GM12878 (cell line): ENCODE measurements at regions not wholly inside any gene's neighbourhood (a gene's known extent, or its start where the extent isn't known, plus 50 kb on each side); places are given as distances from the start of the nearest gene placed in this dataset.

Source experiments
- ATAC-seq: fragments of 200-7000 bp; cut with Tn5 transposase; 3 replicates; pipeline ENCODE4 v1.9.1; 2020; ENCODE audit warnings: mild to moderate bottlenecking, moderate library complexity
- BruUV-seq: library from RNA; stranded (reverse); fragments of 400-500 nt; replicated peaks from 2 replicates; lab custom pipeline; 2021; lab: Mats Ljungman, UMichigan
- CTCF ChIA-PET: fragments of 300-600 bp; sonication (Branson Sonifier 250); formaldehyde crosslinking; extraction: SDS; loops from one replicate; lab custom pipeline; 2021; ENCODE audit warnings: inconsistent platforms; lab: Yijun Ruan, JAX
- POLR2A ChIA-PET: fragments of 350-600 bp; formaldehyde crosslinking; extraction: SDS; loops from one replicate; lab custom pipeline; 2021; ENCODE audit warnings: inconsistent platforms; lab: Charles Lee
- RAD21 ChIA-PET: fragments of 300-600 bp; sonication (Branson Sonifier 250); formaldehyde crosslinking; loops from one replicate; lab custom pipeline; 2023; ENCODE audit warnings: antibody characterized with exemption; ENCODE audit not compliant: unreplicated experiment; lab: Charles Lee
- SMC1A ChIA-PET: fragments of 300-600 bp; sonication (Branson Sonifier 250); formaldehyde crosslinking; loops from one replicate; lab custom pipeline; 2023; ENCODE audit not compliant: unreplicated experiment, uncharacterized antibody; lab: Charles Lee
- DNase-seq: peaks from one replicate; pipeline ENCODE4 v3.0.0-alpha.2; 2011; ENCODE audit warnings: low read depth, low spot score
- FAIRE-seq: peaks from 3 replicates; lab custom pipeline; 2011; peaks lifted over from hg19 to GRCh38; lab: Jason Lieb, UNC
- H2AFZ ChIP-seq: 2 replicates; pipeline ENCODE4 v1.6.0; 2011; ENCODE audit warnings: low read depth, low read length, control low read depth; ENCODE audit not compliant: control insufficient read depth
- H3K27ac ChIP-seq: 2 replicates; pipeline ENCODE4 v1.5.1; 2011; ENCODE audit warnings: control low read depth; ENCODE audit not compliant: control insufficient read depth, insufficient read depth
- H3K27me3 ChIP-seq, 2 experiments: replicated peaks in 1 of 2; 2 replicates each; pipeline versions ENCODE4 v1.6.0 to v1.6.1; 2011; ENCODE audit warnings: low read length in 1 of 2; ENCODE audit not compliant: control insufficient read depth in 2 of 2, insufficient read depth in 2 of 2
- H3K36me3 ChIP-seq, 2 experiments: 2 replicates each; pipeline ENCODE4 v1.5.1; 2011; ENCODE audit warnings: low read length in 1 of 2; ENCODE audit not compliant: control insufficient read depth in 2 of 2, insufficient read depth in 2 of 2
- H3K4me1 ChIP-seq: 2 replicates; pipeline ENCODE4 v1.6.1; 2011; ENCODE audit warnings: mild to moderate bottlenecking, low read length, moderate library complexity, mixed read lengths; ENCODE audit not compliant: control insufficient read depth, insufficient read depth
- H3K4me2 ChIP-seq: 2 replicates; pipeline ENCODE4 v1.6.0; 2011; ENCODE audit warnings: control low read depth; ENCODE audit not compliant: control insufficient read depth, insufficient read depth
- H3K4me3 ChIP-seq: fragments of 200-600 bp; sonication (generic); 2 replicates; pipeline ENCODE4 v1.5.1; 2016
- H3K79me2 ChIP-seq: 2 replicates; pipeline ENCODE4 v1.6.0; 2011; ENCODE audit warnings: low read length; ENCODE audit not compliant: control insufficient read depth, insufficient read depth
- H3K9ac ChIP-seq: 2 replicates; pipeline ENCODE4 v1.8.0; 2011; ENCODE audit warnings: low read length, control low read depth, mixed read lengths; ENCODE audit not compliant: control insufficient read depth, insufficient read depth
- H3K9me3 ChIP-seq: replicated peaks from 3 replicates; pipeline ENCODE4 v1.5.1; 2011; ENCODE audit warnings: mild to moderate bottlenecking, low read length; ENCODE audit not compliant: control insufficient read depth, insufficient read depth
- H4K20me1 ChIP-seq: 2 replicates; pipeline ENCODE4 v1.6.0; 2011; ENCODE audit not compliant: control insufficient read depth, insufficient read depth
- ASH2L ChIP-seq: fragments of 300-600, 200-600 bp; sonication (generic); IDR thresholded peaks from 2 replicates; pipeline ENCODE4 v1.6.1; 2017; ENCODE audit warnings: low read depth, mild to moderate bottlenecking, borderline replicate concordance
- JUNB ChIP-seq: IDR thresholded peaks from 2 replicates; pipeline ENCODE4 v1.6.1; 2016; ENCODE audit warnings: antibody characterized with exemption, mild to moderate bottlenecking
- NRF1 ChIP-seq: conservative IDR thresholded peaks from 2 replicates; pipeline ENCODE4 v1.6.1; 2011; ENCODE audit warnings: mild to moderate bottlenecking, low read depth, low read length, improper control_type of control experiment
- PAX5 ChIP-seq: IDR thresholded peaks from 2 replicates; pipeline ENCODE4 v1.6.1; 2011; ENCODE audit warnings: low read depth, low read length, borderline replicate concordance
- PAX8 ChIP-seq: fragments of 450-650 bp; IDR thresholded peaks from 2 replicates; pipeline ENCODE4 v1.6.1; 2017; ENCODE audit warnings: mild to moderate bottlenecking, moderate library complexity
- RAD51 ChIP-seq: fragments of 450-650 bp; IDR thresholded peaks from 2 replicates; pipeline ENCODE4 v1.6.1; 2016; ENCODE audit warnings: moderate library complexity, mild to moderate bottlenecking, inconsistent platforms
- RELA ChIP-seq: fragments of 450-650 bp; IDR thresholded peaks from 2 replicates; pipeline ENCODE4 v1.8.0; 2014; ENCODE audit warnings: borderline replicate concordance; ENCODE audit not compliant: partially characterized antibody
- SIX5 ChIP-seq: IDR thresholded peaks from 2 replicates; pipeline ENCODE4 v1.6.1; 2011; ENCODE audit warnings: mild to moderate bottlenecking, low read depth, low read length, moderate library complexity; ENCODE audit not compliant: severe bottlenecking
- SMAD1 ChIP-seq: fragments of 450-650 bp; IDR thresholded peaks from 2 replicates; pipeline ENCODE4 v1.6.1; 2018; ENCODE audit warnings: mild to moderate bottlenecking, low read depth; ENCODE audit not compliant: partially characterized antibody
- SMAD5 ChIP-seq: IDR thresholded peaks from 2 replicates; pipeline ENCODE4 v1.6.1; 2016; ENCODE audit warnings: antibody characterized with exemption, low read depth
- STAT3 ChIP-seq: IDR thresholded peaks from 2 replicates; pipeline ENCODE4 v1.6.1; 2011; ENCODE audit warnings: low read depth, low read length, improper control_type of control experiment
- TARDBP ChIP-seq: IDR thresholded peaks from 2 replicates; pipeline ENCODE4 v1.6.1; 2016; ENCODE audit warnings: borderline replicate concordance
- TCF3 ChIP-seq: IDR thresholded peaks from 2 replicates; pipeline ENCODE4 v1.6.1; 2012; ENCODE audit warnings: low read depth, mild to moderate bottlenecking, low read length, borderline replicate concordance; ENCODE audit not compliant: insufficient read depth
- ZBED1 ChIP-seq: IDR thresholded peaks from 2 replicates; pipeline ENCODE4 v1.6.1; 2016; ENCODE audit warnings: borderline replicate concordance
- ZNF217 ChIP-seq: fragments of 450-650 bp; IDR thresholded peaks from 2 replicates; pipeline ENCODE4 v1.6.1; 2017; ENCODE audit warnings: antibody characterized with exemption, mild to moderate bottlenecking
- ZNF24 ChIP-seq: fragments of 450-650 bp; IDR thresholded peaks from 2 replicates; pipeline ENCODE4 v1.6.1; 2017; ENCODE audit warnings: antibody characterized with exemption, mild to moderate bottlenecking
- ZNF384 ChIP-seq: IDR thresholded peaks from 2 replicates; pipeline ENCODE4 v1.6.1; 2012; ENCODE audit warnings: low read depth, mild to moderate bottlenecking, low read length, improper control_type of control experiment, borderline replicate concordance
- WGBS: methylation state at CpG from one replicate; pipeline ENCODE4 v1.1.6; 2016; ENCODE audit warnings: low lambda C conversion rate; ENCODE audit not compliant: insufficient replicate concordance, insufficient coverage; ENCODE audit errors: missing lambda C conversion rate; 5-methylcytosine and 5-hydroxymethylcytosine counted together
- in situ Hi-C: fragments of 300-500 bp; cut with MboI; formaldehyde crosslinking; loops from 9 replicates; pipeline ENCODE4 v1.14.3; 2018; ENCODE audit warnings: mixed read lengths
- intact Hi-C: fragments of 100-400 bp; cut with micrococcal nuclease; formaldehyde crosslinking; loops from one replicate; pipeline ENCODE4 v1.14.2; 2022; ENCODE audit not compliant: unreplicated experiment
- TF ChIP-seq, protein P1 (sequence below): fragments of 450-650 bp; IDR thresholded peaks from 2 replicates; pipeline ENCODE4 v1.6.1; 2017; ENCODE audit warnings: mild to moderate bottlenecking, moderate library complexity
- TF ChIP-seq, protein P2 (sequence below): IDR thresholded peaks from 2 replicates; pipeline ENCODE4 v1.6.1; 2012; ENCODE audit warnings: low read depth, low read length, improper control_type of control experiment
- TF ChIP-seq, protein P3 (sequence below): fragments of 450-650 bp; IDR thresholded peaks from 2 replicates; pipeline ENCODE4 v1.6.1; 2017; ENCODE audit warnings: mild to moderate bottlenecking, low read depth, inconsistent platforms; ENCODE audit not compliant: poor library complexity, severe bottlenecking

- TF ChIP-seq, protein P1, sequence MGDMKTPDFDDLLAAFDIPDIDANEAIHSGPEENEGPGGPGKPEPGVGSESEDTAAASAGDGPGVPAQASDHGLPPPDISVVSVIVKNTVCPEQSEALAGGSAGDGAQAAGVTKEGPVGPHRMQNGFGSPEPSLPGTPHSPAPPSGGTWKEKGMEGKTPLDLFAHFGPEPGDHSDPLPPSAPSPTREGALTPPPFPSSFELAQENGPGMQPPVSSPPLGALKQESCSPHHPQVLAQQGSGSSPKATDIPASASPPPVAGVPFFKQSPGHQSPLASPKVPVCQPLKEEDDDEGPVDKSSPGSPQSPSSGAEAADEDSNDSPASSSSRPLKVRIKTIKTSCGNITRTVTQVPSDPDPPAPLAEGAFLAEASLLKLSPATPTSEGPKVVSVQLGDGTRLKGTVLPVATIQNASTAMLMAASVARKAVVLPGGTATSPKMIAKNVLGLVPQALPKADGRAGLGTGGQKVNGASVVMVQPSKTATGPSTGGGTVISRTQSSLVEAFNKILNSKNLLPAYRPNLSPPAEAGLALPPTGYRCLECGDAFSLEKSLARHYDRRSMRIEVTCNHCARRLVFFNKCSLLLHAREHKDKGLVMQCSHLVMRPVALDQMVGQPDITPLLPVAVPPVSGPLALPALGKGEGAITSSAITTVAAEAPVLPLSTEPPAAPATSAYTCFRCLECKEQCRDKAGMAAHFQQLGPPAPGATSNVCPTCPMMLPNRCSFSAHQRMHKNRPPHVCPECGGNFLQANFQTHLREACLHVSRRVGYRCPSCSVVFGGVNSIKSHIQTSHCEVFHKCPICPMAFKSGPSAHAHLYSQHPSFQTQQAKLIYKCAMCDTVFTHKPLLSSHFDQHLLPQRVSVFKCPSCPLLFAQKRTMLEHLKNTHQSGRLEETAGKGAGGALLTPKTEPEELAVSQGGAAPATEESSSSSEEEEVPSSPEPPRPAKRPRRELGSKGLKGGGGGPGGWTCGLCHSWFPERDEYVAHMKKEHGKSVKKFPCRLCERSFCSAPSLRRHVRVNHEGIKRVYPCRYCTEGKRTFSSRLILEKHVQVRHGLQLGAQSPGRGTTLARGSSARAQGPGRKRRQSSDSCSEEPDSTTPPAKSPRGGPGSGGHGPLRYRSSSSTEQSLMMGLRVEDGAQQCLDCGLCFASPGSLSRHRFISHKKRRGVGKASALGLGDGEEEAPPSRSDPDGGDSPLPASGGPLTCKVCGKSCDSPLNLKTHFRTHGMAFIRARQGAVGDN, result no peak
- TF ChIP-seq ZNF384 (no peak), NRF1 (no peak), ZBED1 (no peak), JUNB (no peak), PAX5 (no peak), ASH2L (no peak), STAT3 (no peak)
Observed at GRCh38 chr15:96958721-96959120, 628.2 kb downstream of the NR2F2 start (continued).

- 6% methylated on average over 6 of the region's 6 CpGs for WGBS
- ChIA-PET RAD21 (no interaction called here), SMC1A (interaction anchor here (0.6 to 2.0 kb wide), 3 partner anchors 9 to 466 kb away, joined by 3 to 7 read pairs (median 4); no protein-coding TSS in a partner anchor), POLR2A (no interaction called here), CTCF (no interaction called here)
- no peak overlapping the region for H3K4me3 ChIP-seq
- intact Hi-C loops (no loop called here), in situ Hi-C loops (no loop called here)
- no TSS peak for BruUV-seq
- no peak overlapping the region for H2AFZ ChIP-seq
- no peaks in the 10 kb centered on the region for H3K36me3 ChIP-seq
- no peak for DNase-seq
- no peaks in the 10 kb centered on the region for H4K20me1 ChIP-seq
- ATAC-seq, result no peak
- H3K9ac ChIP-seq, result no peak overlapping the region
- H3K27me3 ChIP-seq, result no peaks in the 10 kb centered on the region
- no peaks in the 10 kb centered on the region for H3K4me1 ChIP-seq
- H3K79me2 ChIP-seq, result no peaks in the 10 kb centered on the region
- FAIRE-seq, result no peak
- H3K4me2 ChIP-seq, result no peak overlapping the region
- no peak overlapping the region for H3K27ac ChIP-seq
- H3K9me3 ChIP-seq, result no peaks in the 10 kb centered on the region
- TF ChIP-seq ZBED1 (no peak), ZNF24 (no peak), TCF3 (no peak), PAX8 (no peak), RAD51 (no peak), RELA (no peak), TARDBP (no peak), SIX5 (no peak), SMAD5 (no peak), ZNF217 (no peak), SMAD1 (no peak)
- TF ChIP-seq, protein P2, sequence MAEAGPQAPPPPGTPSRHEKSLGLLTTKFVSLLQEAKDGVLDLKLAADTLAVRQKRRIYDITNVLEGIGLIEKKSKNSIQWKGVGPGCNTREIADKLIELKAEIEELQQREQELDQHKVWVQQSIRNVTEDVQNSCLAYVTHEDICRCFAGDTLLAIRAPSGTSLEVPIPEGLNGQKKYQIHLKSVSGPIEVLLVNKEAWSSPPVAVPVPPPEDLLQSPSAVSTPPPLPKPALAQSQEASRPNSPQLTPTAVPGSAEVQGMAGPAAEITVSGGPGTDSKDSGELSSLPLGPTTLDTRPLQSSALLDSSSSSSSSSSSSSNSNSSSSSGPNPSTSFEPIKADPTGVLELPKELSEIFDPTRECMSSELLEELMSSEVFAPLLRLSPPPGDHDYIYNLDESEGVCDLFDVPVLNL, result no peak
- TF ChIP-seq, protein P3, sequence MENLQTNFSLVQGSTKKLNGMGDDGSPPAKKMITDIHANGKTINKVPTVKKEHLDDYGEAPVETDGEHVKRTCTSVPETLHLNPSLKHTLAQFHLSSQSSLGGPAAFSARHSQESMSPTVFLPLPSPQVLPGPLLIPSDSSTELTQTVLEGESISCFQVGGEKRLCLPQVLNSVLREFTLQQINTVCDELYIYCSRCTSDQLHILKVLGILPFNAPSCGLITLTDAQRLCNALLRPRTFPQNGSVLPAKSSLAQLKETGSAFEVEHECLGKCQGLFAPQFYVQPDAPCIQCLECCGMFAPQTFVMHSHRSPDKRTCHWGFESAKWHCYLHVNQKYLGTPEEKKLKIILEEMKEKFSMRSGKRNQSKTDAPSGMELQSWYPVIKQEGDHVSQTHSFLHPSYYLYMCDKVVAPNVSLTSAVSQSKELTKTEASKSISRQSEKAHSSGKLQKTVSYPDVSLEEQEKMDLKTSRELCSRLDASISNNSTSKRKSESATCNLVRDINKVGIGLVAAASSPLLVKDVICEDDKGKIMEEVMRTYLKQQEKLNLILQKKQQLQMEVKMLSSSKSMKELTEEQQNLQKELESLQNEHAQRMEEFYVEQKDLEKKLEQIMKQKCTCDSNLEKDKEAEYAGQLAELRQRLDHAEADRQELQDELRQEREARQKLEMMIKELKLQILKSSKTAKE, result no peak
Observed at GRCh38 chr15:96959501-96959900, 629.0 kb downstream of the NR2F2 start.
